ENCODE measurements at regions not wholly inside any gene's neighbourhood (a gene's known extent, or its start where the extent isn't known, plus 50 kb on each side); places are given as distances from the start of the nearest gene placed in this dataset.

DNA sequence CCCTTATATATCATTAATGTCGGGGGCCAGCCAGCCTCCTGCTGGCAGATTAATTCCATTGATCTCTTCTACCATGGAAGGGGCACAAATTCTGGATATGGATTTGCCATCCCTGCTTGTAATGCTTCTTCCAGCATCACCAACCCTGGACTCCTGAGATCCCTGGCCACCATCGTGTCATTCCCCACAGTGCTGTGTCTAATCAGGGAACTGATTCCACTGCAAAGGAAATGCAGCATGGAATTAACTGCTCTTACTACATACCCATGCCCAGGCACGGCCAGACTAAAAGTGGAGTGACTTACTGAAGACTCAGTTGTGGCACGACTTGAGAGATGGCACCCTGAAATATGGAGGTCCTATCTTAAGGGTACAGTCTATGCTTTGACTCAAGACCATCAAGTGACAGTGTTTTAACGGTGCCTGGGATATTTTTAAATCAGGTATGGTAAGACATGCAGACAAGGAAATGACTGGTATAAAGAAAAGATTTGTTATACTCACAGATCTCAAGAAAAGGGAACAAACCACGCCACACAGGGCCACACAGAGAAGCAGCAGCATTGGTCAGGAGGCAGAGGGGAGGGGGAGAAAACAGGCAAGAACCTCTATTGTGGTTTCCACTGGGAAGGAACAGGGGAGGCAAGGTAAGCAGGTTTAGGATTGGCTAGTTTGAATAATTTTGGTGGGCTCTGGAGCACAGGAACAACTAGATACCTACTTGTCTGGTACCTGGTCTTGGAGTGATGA lies 65.1 kb downstream of the IGLL5 start:
- Histone ChIP-seq H2AFZ (ENCODE audit: low read depth) (no peak overlapping the region), H4K20me1 (ENCODE audit: insufficient read depth) (no peaks in the 10 kb centered on the region), H3K4me3 (IDR thresholded peaks at IDR 0.05; ENCODE audit: insufficient read depth, low read depth, low read length) (no peak overlapping the region), H3K36me3 (ENCODE audit: insufficient read depth) (no peaks in the 10 kb centered on the region), H3K27ac (no peak overlapping the region), H3K79me2 (ENCODE audit: insufficient read depth, low read depth) (no peaks in the 10 kb centered on the region), H3K4me2 (no peak overlapping the region), H3K4me1 (ENCODE audit: low read depth, poor library complexity, severe bottlenecking) (peaks cover 64% of the 10 kb centered on the region), H3K9ac (no peak overlapping the region), H3K27me3 (ENCODE audit: insufficient read depth, low read depth) (no peaks in the 10 kb centered on the region)
- TF ChIP-seq, protein P1, sequence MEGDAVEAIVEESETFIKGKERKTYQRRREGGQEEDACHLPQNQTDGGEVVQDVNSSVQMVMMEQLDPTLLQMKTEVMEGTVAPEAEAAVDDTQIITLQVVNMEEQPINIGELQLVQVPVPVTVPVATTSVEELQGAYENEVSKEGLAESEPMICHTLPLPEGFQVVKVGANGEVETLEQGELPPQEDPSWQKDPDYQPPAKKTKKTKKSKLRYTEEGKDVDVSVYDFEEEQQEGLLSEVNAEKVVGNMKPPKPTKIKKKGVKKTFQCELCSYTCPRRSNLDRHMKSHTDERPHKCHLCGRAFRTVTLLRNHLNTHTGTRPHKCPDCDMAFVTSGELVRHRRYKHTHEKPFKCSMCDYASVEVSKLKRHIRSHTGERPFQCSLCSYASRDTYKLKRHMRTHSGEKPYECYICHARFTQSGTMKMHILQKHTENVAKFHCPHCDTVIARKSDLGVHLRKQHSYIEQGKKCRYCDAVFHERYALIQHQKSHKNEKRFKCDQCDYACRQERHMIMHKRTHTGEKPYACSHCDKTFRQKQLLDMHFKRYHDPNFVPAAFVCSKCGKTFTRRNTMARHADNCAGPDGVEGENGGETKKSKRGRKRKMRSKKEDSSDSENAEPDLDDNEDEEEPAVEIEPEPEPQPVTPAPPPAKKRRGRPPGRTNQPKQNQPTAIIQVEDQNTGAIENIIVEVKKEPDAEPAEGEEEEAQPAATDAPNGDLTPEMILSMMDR (conservative IDR thresholded peaks at IDR 0.05; ENCODE audit: low read depth, low read length): no peak

DNA sequence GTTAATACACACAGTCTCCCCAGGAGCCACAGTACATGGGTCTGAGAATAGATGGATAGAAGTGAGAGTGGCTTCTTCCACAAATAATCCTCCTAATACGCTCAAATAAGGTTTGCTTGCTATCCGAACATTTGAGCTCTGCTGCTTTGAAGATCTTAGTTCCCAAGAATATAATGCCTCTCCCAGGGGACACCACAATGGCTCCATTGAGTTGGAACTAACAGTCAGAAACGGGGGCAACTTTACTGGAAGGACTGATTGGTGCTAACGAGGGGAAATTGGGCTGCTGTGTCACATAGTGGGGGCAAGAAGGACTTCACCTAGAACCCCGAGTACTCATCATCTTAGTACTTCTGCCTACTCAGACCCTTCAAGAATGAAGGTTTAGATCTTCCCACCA lies 66.2 kb downstream of the IGLL5 start:
- Histone ChIP-seq H3K79me2 (ENCODE audit: insufficient read depth, low read depth) (no peaks in the 10 kb centered on the region), H3K4me2 (no peak overlapping the region), H3K4me3 (IDR thresholded peaks at IDR 0.05; ENCODE audit: insufficient read depth, low read depth, low read length) (no peak overlapping the region), H3K4me1 (ENCODE audit: low read depth, poor library complexity, severe bottlenecking) (peaks cover 62% of the 10 kb centered on the region), H2AFZ (ENCODE audit: low read depth) (no peak overlapping the region), H3K27me3 (ENCODE audit: insufficient read depth, low read depth) (no peaks in the 10 kb centered on the region), H4K20me1 (ENCODE audit: insufficient read depth) (no peaks in the 10 kb centered on the region), H3K36me3 (ENCODE audit: insufficient read depth) (no peaks in the 10 kb centered on the region), H3K9ac (no peak overlapping the region), H3K27ac (no peak overlapping the region)
- TF ChIP-seq, protein P1 (conservative IDR thresholded peaks at IDR 0.05; ENCODE audit: low read depth, low read length): no peak

DNA sequence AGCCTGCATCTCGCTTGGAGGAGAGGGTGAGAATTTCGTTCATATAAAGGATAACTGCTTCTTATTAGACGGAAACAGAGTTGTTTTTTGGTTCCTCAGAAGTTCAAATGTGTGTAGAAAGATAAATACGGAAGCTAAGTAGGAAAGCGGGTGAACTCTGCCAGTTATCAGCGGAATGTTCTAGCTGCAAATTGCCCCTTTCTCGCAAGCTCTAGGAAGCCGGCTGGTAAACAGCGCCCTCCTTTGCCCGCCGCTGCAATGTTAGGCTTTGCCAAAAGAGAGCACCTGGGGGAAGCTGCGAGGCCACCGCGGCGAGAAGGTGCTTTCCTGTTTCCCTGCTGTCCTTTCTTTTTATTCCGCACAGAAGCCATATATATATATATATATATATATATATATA lies 67.0 kb downstream of the IGLL5 start:
- TF ChIP-seq, protein P1 (conservative IDR thresholded peaks at IDR 0.05; ENCODE audit: low read depth, low read length): no peak
- H2AFZ ChIP-seq (ENCODE audit: low read depth): no peak overlapping the region

DNA sequence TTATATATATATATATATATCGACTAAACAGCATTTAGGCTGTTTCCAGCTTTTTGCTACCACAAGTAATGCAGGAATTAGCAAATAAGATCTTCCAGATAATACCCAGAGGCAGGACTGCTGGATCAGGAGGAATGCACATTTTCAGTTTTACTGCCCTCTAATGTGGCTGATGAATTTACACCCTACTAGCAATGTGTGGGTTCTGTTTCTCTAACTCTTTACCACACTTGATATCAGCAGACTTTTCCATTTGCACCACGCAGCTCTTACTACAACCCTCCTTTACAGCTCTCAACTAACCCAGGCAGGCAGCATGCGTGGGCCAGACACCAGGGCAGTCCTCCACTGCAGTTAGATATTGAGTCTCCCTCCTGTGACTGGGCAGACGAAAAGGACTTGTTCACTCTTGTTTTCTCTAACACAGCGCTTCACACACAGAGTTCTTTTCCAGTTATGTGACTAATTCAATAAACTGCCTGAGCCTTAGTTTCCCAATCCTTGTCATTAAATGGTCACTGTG lies 67.7 kb downstream of the IGLL5 start:
- Histone ChIP-seq H4K20me1 (ENCODE audit: insufficient read depth) (no peaks in the 10 kb centered on the region), H3K27me3 (ENCODE audit: insufficient read depth, low read depth) (no peaks in the 10 kb centered on the region), H3K4me3 (IDR thresholded peaks at IDR 0.05; ENCODE audit: insufficient read depth, low read depth, low read length) (no peak overlapping the region), H3K9ac (no peak overlapping the region), H2AFZ (ENCODE audit: low read depth) (peak overlapping the region; percentile 41; the same call in 1 of the 2 replicates), H3K4me2 (peak overlapping the region; percentile 39), H3K79me2 (ENCODE audit: insufficient read depth, low read depth) (no peaks in the 10 kb centered on the region), H3K36me3 (ENCODE audit: insufficient read depth) (no peaks in the 10 kb centered on the region), H3K27ac (no peak overlapping the region), H3K4me1 (ENCODE audit: low read depth, poor library complexity, severe bottlenecking) (peaks cover 61% of the 10 kb centered on the region)
- TF ChIP-seq, protein P1 (conservative IDR thresholded peaks at IDR 0.05; ENCODE audit: low read depth, low read length): no peak

More for the DNA sequence above, 67.0 kb downstream of the IGLL5 start:
- Histone ChIP-seq H3K27me3 (ENCODE audit: insufficient read depth, low read depth) (no peaks in the 10 kb centered on the region), H3K4me3 (IDR thresholded peaks at IDR 0.05; ENCODE audit: insufficient read depth, low read depth, low read length) (no peak overlapping the region), H3K27ac (no peak overlapping the region), H3K36me3 (ENCODE audit: insufficient read depth) (no peaks in the 10 kb centered on the region), H3K79me2 (ENCODE audit: insufficient read depth, low read depth) (no peaks in the 10 kb centered on the region), H3K9ac (no peak overlapping the region), H4K20me1 (ENCODE audit: insufficient read depth) (no peaks in the 10 kb centered on the region), H3K4me2 (no peak overlapping the region), H3K4me1 (ENCODE audit: low read depth, poor library complexity, severe bottlenecking) (peaks cover 61% of the 10 kb centered on the region)
